ENCODE measurements at regions not wholly inside any gene's neighbourhood (a gene's known extent, or its start where the extent isn't known, plus 50 kb on each side); places are given as distances from the start of the nearest gene placed in this dataset.

- TF ChIP-seq CTCF (IDR thresholded peaks at IDR 0.05 in 2 of 3, conservative IDR thresholded peaks at IDR 0.05 in 1 of 3; ENCODE audit: borderline replicate concordance in 1 of 3, insufficient read depth in 1 of 3, low read depth in 2 of 3, low read length in 2 of 3) (no peak), SP1 (IDR thresholded peaks at IDR 0.05; ENCODE audit: low read depth) (no peak), TCF7L2 (IDR thresholded peaks at IDR 0.05; ENCODE audit: borderline replicate concordance, extremely low read depth, insufficient read depth, insufficient read length) (no peak), MAX (IDR thresholded peaks at IDR 0.05) (no peak), POLR2A (IDR thresholded peaks at IDR 0.05; ENCODE audit: borderline replicate concordance, extremely low read depth, insufficient read depth, insufficient read length) (no peak), FOSL1 (IDR thresholded peaks at IDR 0.05; ENCODE audit: low read depth) (no peak), ZBTB33 (IDR thresholded peaks at IDR 0.05; ENCODE audit: extremely low read depth, insufficient replicate concordance, low read length) (no peak), RAD21 (IDR thresholded peaks at IDR 0.05; ENCODE audit: low read depth) (no peak)
Observed at GRCh38 chr22:49561338-49561737, 266.3 kb downstream of the BRD1 start.
